ENCODE measurements at regions not wholly inside any gene's neighbourhood (a gene's known extent, or its start where the extent isn't known, plus 50 kb on each side); places are given as distances from the start of the nearest gene placed in this dataset.

DNA sequence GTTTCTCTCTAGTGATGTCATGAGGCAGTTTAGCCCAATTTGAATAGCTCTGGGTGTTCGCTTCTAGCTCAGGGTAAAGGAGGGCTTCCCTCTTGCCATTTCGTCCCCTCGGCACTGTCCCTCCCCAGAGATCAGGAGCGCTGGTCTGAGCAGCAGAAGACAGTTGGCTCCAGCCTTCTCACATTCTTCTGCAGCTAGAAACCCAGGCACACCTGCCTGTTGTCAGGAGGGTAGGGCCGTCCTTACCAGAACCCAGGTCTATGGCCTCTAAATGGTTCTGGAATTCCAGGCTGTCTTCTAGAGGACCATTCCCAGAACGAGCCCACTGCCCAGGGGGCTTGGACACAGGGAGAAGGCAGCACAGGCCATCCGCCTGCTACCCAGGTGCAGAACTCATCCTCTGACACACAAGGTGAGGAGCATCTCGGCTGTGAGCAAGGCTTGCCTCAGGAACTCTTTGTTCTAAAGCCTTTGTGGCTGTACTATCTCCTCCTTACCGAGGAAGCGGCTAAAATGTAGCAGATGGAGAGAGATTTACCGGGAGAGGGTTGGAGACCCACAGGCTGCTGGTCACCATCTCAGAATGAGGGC lies 255.6 kb upstream of the IRX2 start:
- TF ChIP-seq, protein P1, sequence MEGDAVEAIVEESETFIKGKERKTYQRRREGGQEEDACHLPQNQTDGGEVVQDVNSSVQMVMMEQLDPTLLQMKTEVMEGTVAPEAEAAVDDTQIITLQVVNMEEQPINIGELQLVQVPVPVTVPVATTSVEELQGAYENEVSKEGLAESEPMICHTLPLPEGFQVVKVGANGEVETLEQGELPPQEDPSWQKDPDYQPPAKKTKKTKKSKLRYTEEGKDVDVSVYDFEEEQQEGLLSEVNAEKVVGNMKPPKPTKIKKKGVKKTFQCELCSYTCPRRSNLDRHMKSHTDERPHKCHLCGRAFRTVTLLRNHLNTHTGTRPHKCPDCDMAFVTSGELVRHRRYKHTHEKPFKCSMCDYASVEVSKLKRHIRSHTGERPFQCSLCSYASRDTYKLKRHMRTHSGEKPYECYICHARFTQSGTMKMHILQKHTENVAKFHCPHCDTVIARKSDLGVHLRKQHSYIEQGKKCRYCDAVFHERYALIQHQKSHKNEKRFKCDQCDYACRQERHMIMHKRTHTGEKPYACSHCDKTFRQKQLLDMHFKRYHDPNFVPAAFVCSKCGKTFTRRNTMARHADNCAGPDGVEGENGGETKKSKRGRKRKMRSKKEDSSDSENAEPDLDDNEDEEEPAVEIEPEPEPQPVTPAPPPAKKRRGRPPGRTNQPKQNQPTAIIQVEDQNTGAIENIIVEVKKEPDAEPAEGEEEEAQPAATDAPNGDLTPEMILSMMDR (IDR thresholded peaks at IDR 0.05) = no peak
- TF ChIP-seq POLR2A (IDR thresholded peaks at IDR 0.05) = no peak

All from thyroid gland (tissue), 4 donors.